ENCODE measurements at regions not wholly inside any gene's neighbourhood (a gene's known extent, or its start where the extent isn't known, plus 50 kb on each side); places are given as distances from the start of the nearest gene placed in this dataset.

DNA sequence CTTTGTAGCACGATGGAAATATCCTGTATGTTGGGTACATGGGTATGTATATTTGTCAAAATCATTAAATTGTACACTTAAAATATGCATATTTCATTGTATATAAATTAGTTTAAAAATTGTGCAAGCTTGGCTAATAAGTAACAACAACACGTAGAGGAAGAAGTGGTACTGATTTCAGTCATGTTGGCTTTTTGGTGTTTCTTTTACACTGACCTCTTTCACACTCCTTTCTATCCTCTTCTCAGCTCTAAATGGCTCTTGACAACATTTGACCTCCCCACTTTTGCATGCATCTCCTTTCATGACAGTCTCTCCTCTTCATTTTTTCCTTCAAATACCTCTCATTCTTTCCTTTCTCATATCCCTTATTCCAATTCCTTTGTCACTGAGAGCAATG lies 801.4 kb upstream of the ZEB2 start:
- DNase-seq: no peak

- DNase-seq: no peak
Observed at GRCh38 chr2:145316496-145316895, 796.6 kb upstream of the ZEB2 start.

- DNase-seq: no peak
Observed at GRCh38 chr2:145315053-145315452, 795.1 kb upstream of the ZEB2 start.

DNA sequence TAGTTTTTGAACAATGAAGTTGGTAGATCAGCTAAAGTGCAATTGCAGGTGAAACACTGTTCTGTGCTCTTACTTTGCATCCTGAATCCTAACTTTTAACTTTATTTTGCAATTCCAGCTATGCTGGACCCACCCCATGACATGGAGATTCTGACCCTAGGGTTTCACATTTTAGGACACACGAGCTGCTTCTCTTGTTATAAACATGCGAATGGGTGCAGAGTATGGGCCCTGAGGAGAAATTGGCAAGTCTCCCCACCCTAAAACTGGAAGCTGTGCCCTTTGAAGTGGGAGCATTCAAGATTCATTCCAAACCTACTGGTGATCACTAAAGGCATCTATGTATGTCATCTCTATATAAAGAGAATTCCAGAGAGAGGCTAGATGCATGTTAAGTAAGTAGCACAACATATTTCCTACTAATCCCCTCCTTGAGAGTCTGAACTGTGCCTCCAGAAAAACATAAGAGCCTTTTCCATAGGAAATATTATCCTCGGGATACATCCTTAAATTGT lies 794.3 kb upstream of the ZEB2 start:
- DNase-seq: no peak

DNA sequence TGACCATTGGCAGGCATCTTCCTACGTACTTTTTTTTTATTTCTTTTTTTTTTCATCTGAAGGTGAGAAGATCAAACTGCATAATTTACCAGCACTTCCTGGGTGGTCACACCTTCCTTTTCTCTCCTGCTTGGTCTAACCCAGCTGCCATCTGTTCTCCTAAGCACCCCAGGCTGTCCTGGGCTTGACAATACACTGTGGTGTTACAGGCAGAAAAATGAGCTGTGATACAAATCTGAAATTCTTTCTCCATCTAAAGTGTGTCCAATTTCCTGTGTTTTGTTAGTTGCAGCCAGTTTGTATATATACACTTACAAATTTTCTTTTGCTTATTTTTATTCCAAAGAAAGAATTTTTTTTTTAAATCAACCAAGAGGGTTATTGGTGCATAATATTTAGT lies 786.0 kb upstream of the ZEB2 start:
- DNase-seq: peak; percentile 78

- no peak for DNase-seq
Observed at GRCh38 chr2:145304501-145304900, 784.6 kb upstream of the ZEB2 start.

GRCh38 chr2:145303536-145303935 lies 783.6 kb upstream of the ZEB2 start:
- DNase-seq: peak; percentile 64

GRCh38 chr2:145302886-145303285 lies 783.0 kb upstream of the ZEB2 start:
- peak; percentile 7 for DNase-seq

GRCh38 chr2:145302451-145302850 lies 782.5 kb upstream of the ZEB2 start:
- DNase-seq: no peak

DNA sequence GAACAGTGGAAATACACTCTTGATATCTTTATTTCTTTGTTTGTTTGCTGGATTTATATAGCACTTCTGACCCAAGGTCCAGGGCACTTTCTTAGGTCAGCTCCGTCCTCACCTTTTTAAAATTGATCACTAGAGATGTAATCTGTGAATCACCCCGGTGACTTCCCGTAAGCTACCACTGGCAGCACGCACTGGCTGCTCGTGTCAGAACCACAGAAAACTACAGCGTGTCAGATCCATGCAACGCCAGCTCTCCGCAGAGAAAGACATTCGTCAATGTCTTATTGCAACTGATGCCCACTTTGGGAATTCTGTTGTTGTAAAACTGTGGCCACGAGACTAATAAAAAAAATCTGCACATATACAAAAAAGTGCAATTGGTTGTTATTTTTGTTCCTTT lies 779.4 kb upstream of the ZEB2 start:
- no peak for DNase-seq

DNA sequence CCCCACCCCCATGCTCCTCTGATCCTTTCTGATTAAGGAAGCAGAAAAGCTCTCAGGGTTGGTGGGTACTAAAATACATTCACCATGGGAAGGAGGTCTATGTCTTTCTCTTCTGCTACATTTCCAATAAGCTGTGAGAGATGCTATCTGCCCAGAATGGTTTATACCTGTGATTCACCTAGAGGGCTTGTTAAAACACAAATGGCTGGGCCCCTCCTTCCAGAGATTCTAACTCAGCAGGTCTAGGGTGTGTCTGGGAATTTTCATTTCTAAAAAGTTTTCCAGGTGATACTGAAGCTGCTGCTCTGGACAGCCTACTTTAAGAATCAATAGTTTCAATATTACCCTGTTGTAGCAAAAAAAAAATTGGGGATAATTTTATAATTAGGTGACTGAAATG lies 772.2 kb upstream of the ZEB2 start:
- no peak for DNase-seq

GRCh38 chr2:145290986-145291385 lies 771.1 kb upstream of the ZEB2 start:
- peak; percentile 31 for DNase-seq

DNA sequence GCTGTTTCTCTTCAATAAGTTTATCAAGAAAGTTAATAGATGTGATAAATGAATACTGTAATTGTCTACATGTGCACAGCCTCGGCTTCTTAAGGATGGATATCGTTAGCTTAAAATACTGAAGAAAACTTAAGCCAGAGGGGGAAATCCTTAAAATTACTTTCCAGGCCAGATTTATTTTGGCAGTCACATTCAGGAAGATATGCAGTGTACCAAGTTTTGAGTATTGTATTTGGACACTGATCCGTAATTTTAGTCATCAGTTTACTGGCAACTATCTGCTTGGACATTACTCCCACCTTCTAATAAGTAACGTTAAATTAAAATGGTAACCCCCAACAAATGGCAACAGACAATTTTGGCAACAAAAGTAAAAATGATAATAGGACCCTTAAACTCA lies 770.0 kb upstream of the ZEB2 start:
- no peak for DNase-seq

GRCh38 chr2:145288650-145289496 lies 769.0 kb upstream of the ZEB2 start:
- DNase-seq: no peak

- no peak for DNase-seq
Observed at GRCh38 chr2:145287736-145288135, 767.8 kb upstream of the ZEB2 start.

- DNase-seq: no peak
Observed at GRCh38 chr2:145286716-145287275, 766.9 kb upstream of the ZEB2 start.

DNA sequence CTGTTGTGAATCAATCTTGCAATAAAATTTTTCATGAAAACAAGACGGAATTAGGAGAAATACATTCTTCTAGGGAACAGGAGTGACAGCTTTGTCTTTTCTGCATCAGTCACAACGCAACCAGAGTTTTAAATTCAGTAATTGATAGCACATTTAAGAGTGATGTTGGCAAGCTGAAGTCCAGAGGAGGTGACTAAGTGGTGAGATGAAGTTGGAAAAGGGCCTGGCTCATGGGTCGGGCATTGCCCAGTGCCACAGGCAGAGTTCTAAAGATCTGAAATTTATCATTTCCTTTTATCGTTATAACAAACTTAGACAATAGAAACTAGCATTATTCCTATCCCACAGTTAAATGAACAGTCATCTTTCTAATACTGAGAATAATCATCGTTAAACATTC lies 764.6 kb upstream of the ZEB2 start:
- no peak for DNase-seq

- no peak for DNase-seq
Observed at GRCh38 chr2:145283131-145283530, 763.2 kb upstream of the ZEB2 start.

GRCh38 chr2:145277922-145278321 lies 758.0 kb upstream of the ZEB2 start:
- DNase-seq: no peak

- DNase-seq: no peak
Observed at GRCh38 chr2:145273840-145274239, 753.9 kb upstream of the ZEB2 start.

DNA sequence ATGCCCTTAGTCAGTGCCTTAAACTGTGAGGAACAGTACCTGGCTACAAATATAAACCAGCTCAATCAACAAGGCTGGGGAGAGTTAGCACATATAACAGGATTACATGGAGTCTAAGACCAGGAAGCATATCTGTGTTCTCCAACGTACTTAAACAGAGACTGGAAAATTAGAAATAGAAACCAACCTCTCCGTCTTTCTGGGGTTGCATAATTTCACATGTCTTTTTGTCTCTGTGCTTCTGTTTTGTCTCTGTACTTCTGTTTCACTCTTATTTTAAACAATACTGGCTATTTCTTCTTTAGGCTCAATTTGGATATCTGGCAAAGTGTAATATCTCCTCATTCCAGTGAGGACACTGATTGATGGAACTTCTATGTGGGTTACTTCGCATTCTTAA lies 749.0 kb upstream of the ZEB2 start:
- DNase-seq: no peak

DNA sequence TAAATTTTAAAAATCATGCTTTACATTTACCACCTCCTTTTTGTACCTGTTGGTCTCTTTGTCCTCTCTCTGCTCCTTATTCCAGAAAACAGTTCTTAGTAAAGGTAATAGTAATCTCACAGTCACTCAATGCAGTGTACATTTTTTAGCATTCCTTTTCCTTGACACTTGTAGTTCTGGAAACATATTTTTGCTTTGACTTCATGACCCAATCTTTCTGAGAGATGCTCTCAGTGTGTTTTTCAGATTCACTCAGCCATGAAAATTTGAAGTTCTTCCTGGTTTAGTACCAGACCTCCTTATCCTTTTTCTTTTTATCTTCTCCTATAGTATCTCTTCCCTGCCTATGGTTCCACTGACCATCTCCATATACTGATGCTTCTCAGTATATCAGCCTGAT lies 747.5 kb upstream of the ZEB2 start:
- DNase-seq: no peak

DNA sequence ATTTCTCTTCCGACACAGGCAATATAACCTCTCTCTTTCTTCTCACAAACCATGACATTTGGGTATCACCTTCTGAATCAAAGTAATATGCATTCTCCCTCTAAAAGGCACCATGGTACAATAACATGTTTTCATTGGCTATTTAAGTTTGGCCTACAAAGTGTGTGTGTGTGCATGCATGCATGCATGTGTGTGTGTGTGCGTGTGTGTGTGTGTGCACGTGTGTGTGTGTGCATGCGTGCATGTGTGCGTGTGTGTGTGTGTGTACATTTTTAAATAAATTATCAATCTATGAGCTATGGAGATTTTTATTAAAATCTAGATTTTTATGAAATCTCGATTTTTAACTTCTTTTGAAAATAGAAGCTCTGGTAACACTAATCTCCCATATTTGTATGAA lies 745.3 kb upstream of the ZEB2 start:
- no peak for DNase-seq

DNA sequence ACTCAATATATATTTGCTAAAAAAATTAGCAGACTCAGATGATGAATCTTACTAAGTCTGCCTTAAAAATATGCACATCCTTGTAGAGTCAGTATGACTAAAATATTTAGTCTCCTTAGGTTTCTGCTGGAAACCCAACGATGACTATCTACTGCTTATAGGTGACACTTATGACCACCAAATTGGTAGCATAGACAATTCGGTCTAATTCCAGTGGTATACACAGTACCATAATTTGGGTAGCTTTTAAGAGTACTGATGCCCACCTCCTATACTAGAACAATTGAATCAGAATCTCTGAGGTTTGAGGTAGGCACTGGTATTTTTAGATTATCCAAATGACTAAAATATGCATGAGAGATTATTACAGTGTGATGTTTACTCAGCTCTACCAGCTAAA lies 740.8 kb upstream of the ZEB2 start:
- no peak for DNase-seq

- no peak for DNase-seq
Observed at GRCh38 chr2:145260081-145260480, 740.2 kb upstream of the ZEB2 start.

Measured in NCI-H2171 treated with DMSO at 0.1 percent for 48 hours (cell line).